SK-N-SH (cell line): ENCODE measurements at regions not wholly inside any gene's neighbourhood (a gene's known extent, or its start where the extent isn't known, plus 50 kb on each side); places are given as distances from the start of the nearest gene placed in this dataset.

Source experiments
- CTCF ChIA-PET: fragments of 300-600, 350-600 bp; formaldehyde crosslinking; extraction: SDS; loops from one replicate; lab custom pipeline; 2021; lab: Yijun Ruan, JAX
- POLR2A ChIA-PET: fragments of 350-600 bp; sonication (Branson Sonifier 250); formaldehyde crosslinking; extraction: SDS; loops from one replicate; lab custom pipeline; 2020; ENCODE audit warnings: antibody characterized with exemption, inconsistent platforms; lab: Yijun Ruan, JAX
- DNase-seq: peaks from one replicate; pipeline ENCODE4 v3.0.0; 2012
- H2AFZ ChIP-seq: fragments of 200-600 bp; sonication (generic); 2 replicates; pipeline ENCODE4 v1.8.1; 2016; ENCODE audit warnings: antibody characterized with exemption, mild to moderate bottlenecking, low read depth
- H3F3A ChIP-seq: fragments of 200-600 bp; sonication (generic); replicated peaks from 2 replicates; pipeline ENCODE3; 2016; ENCODE audit warnings: antibody characterized with exemption, mild to moderate bottlenecking; ENCODE audit not compliant: insufficient read depth
- H3K27ac ChIP-seq, 2 experiments: fragments of 200-500 bp in 1 of 2; fragments of 200-600 bp in 1 of 2; sonication (Bioruptor generic) in 1 of 2; sonication (generic), shearing (Covaris generic) in 1 of 2; 2 replicates each; pipeline versions ENCODE4 v1.5.1 to v1.6.1; 2014 to 2016; ENCODE audit warnings: low read depth in 2 of 2, inconsistent platforms in 1 of 2, low read length in 1 of 2, mild to moderate bottlenecking in 1 of 2, mixed read lengths in 1 of 2
- H3K27me3 ChIP-seq: fragments of 200-600 bp; sonication (generic), shearing (Covaris generic); 2 replicates; pipeline ENCODE4 v1.6.1; 2016; ENCODE audit warnings: mixed run types; ENCODE audit not compliant: insufficient read depth
- H3K36me3 ChIP-seq, 2 experiments: fragments of 200-500 bp in 1 of 2; fragments of 200-600 bp in 1 of 2; sonication (Bioruptor generic) in 1 of 2; sonication (generic) in 1 of 2; replicated peaks in 1 of 2; 2 replicates each; pipeline versions ENCODE3 to v1.5.1; 2014 to 2016; ENCODE audit warnings: low read length in 1 of 2, mild to moderate bottlenecking in 1 of 2; ENCODE audit not compliant: insufficient read depth in 2 of 2, control insufficient read depth in 1 of 2
- H3K4me1 ChIP-seq, 2 experiments: fragments of 200-500 bp in 1 of 2; fragments of 200-600 bp in 1 of 2; sonication (Bioruptor generic) in 1 of 2; sonication (generic), shearing (Covaris generic) in 1 of 2; 2 replicates each; pipeline versions ENCODE4 v1.5.1 to v1.6.1; 2014 to 2016; ENCODE audit warnings: low read depth in 1 of 2, low read length in 1 of 2, mixed run types in 1 of 2; ENCODE audit not compliant: insufficient read depth in 2 of 2, control insufficient read depth in 1 of 2
- H3K4me2 ChIP-seq: fragments of 200-600 bp; sonication (generic), shearing (Covaris generic); 2 replicates; pipeline ENCODE4 v1.6.1; 2017; ENCODE audit warnings: mixed run types
- H3K4me3 ChIP-seq, 2 experiments: fragments of 200-500 bp in 1 of 2; fragments of 200-600 bp in 1 of 2; sonication (Bioruptor generic) in 1 of 2; sonication (generic), shearing (Covaris generic) in 1 of 2; 2 replicates each; pipeline versions ENCODE4 v1.5.1 to v1.8.1; 2014 to 2016; ENCODE audit warnings: low read depth in 2 of 2, inconsistent platforms in 1 of 2, low read length in 1 of 2, mild to moderate bottlenecking in 1 of 2, mixed read lengths in 1 of 2, moderate library complexity in 1 of 2
- H3K79me2 ChIP-seq: fragments of 200-600 bp; sonication (generic); 2 replicates; pipeline ENCODE4 v1.8.1; 2017; ENCODE audit warnings: mild to moderate bottlenecking; ENCODE audit not compliant: insufficient read depth
- H3K9ac ChIP-seq: fragments of 200-600 bp; sonication (generic); 2 replicates; pipeline ENCODE4 v1.6.1; 2017; ENCODE audit warnings: mixed run types
- H3K9me2 ChIP-seq: fragments of 200-600 bp; sonication (generic); 2 replicates; pipeline ENCODE4 v1.6.1; 2017; ENCODE audit warnings: mixed run types
- H3K9me3 ChIP-seq: fragments of 200-600 bp; sonication (generic); 2 replicates; pipeline ENCODE4 v1.6.1; 2017; ENCODE audit warnings: mixed run types, mild to moderate bottlenecking, moderate library complexity
- H4K20me1 ChIP-seq: fragments of 200-600 bp; sonication (generic); 2 replicates; pipeline ENCODE4 v1.6.1; 2017; ENCODE audit warnings: mild to moderate bottlenecking, mixed run types; ENCODE audit not compliant: insufficient read depth
- CHD2 ChIP-seq: fragments of 150-350 bp; IDR thresholded peaks from 2 replicates; pipeline ENCODE4 v1.6.1; 2018; ENCODE audit warnings: low read length; ENCODE audit not compliant: partially characterized antibody
- CTCF ChIP-seq: fragments of 200-600 bp; sonication (generic); IDR thresholded peaks from 2 replicates; pipeline ENCODE4 v1.6.1; 2017; ENCODE audit warnings: antibody characterized with exemption, mild to moderate bottlenecking, moderate library complexity
- EP300 ChIP-seq, 2 experiments: IDR thresholded peaks; 2 replicates each; pipeline versions ENCODE4 v1.4.0 to v1.6.1; 2012; ENCODE audit warnings: borderline replicate concordance in 1 of 2, low read depth in 1 of 2, low read length in 1 of 2
- EZH2phosphoT487 ChIP-seq: fragments of 200-600 bp; sonication (generic); IDR thresholded peaks from 2 replicates; pipeline ENCODE4 v1.6.1; 2017; ENCODE audit warnings: low read depth, mixed run types, mild to moderate bottlenecking, antibody characterized with exemption, moderate library complexity, borderline replicate concordance
- FOXJ3 ChIP-seq: sonication (generic); formaldehyde crosslinking; IDR thresholded peaks from 2 replicates; pipeline ENCODE4 v1.5.1; 2020; ENCODE audit warnings: mild to moderate bottlenecking, missing genetic modification reagents
- JUND ChIP-seq: IDR thresholded peaks from 2 replicates; pipeline ENCODE4 v1.4.0; 2012
- NFIC ChIP-seq: IDR thresholded peaks from 2 replicates; pipeline ENCODE4 v1.4.0; 2012; ENCODE audit warnings: borderline replicate concordance
- PBX3 ChIP-seq: IDR thresholded peaks from 2 replicates; pipeline ENCODE4; 2012
- POLR2AphosphoS5 ChIP-seq: IDR thresholded peaks from 2 replicates; pipeline ENCODE4 v1.6.1; 2012; ENCODE audit warnings: low read depth, low read length
- RCOR1 ChIP-seq: fragments of 150-350 bp; IDR thresholded peaks from 2 replicates; pipeline ENCODE4 v1.6.1; 2017; ENCODE audit warnings: antibody characterized with exemption, low read length
- REST ChIP-seq: IDR thresholded peaks from 2 replicates; pipeline ENCODE4 v1.6.1; 2012; ENCODE audit warnings: mild to moderate bottlenecking, low read depth, low read length, moderate library complexity
- RFX5 ChIP-seq: IDR thresholded peaks from 2 replicates; pipeline ENCODE4 v1.6.1; 2012; ENCODE audit warnings: mild to moderate bottlenecking, improper control_type of control experiment, low read length
- RXRA ChIP-seq: IDR thresholded peaks from 2 replicates; pipeline ENCODE4 v1.4.0; 2012; ENCODE audit warnings: low read depth, mild to moderate bottlenecking, borderline replicate concordance
- SIN3A ChIP-seq: IDR thresholded peaks from 2 replicates; pipeline ENCODE4 v1.6.1; 2012; ENCODE audit warnings: low read depth, mild to moderate bottlenecking, low read length, moderate library complexity, borderline replicate concordance
- TAF1 ChIP-seq: IDR thresholded peaks from 2 replicates; pipeline ENCODE4 v1.6.1; 2012; ENCODE audit warnings: low read depth, mild to moderate bottlenecking, low read length, moderate library complexity, borderline replicate concordance
- TCF12 ChIP-seq: IDR thresholded peaks from 2 replicates; pipeline ENCODE4 v1.4.0; 2012
- ZBTB33 ChIP-seq: IDR thresholded peaks from 2 replicates; pipeline ENCODE4 v1.4.0; 2012; ENCODE audit warnings: low read depth, borderline replicate concordance
- WGBS: methylation state at CpG from one replicate; pipeline ENCODE4 v1.1.6; 2017; ENCODE audit warnings: low lambda C conversion rate; 5-methylcytosine and 5-hydroxymethylcytosine counted together

- TF ChIP-seq REST (no peak), FOXJ3 (CRISPR knock-in tag) (no peak), RCOR1 (no peak), ZBTB33 (no peak), TCF12 (no peak), TAF1 (no peak)
Measured at GRCh38 chr18:8980496-8980895, 122.0 kb upstream of the NDUFV2 start (continued).

- H2AFZ ChIP-seq: no peak overlapping the region
Measured at GRCh38 chr18:8980918-8981317, 121.6 kb upstream of the NDUFV2 start.

More at GRCh38 chr18:8980918-8981317, 121.6 kb upstream of the NDUFV2 start:
- Histone ChIP-seq H3K79me2 (no peaks in the 10 kb centered on the region), H3K9ac (no peak overlapping the region), H3K4me3 (no peak overlapping the region), H3K27ac (no peak overlapping the region), H3K4me2 (no peak overlapping the region), H4K20me1 (no peaks in the 10 kb centered on the region), H3K36me3 (no peaks in the 10 kb centered on the region), H3K27me3 (no peaks in the 10 kb centered on the region), H3K4me1 (peaks cover 0 to 4% of the 10 kb centered on the region in 2 experiments; a peak in 1 of 4 replicates), H3K9me3 (no peaks in the 10 kb centered on the region), H3F3A (peaks cover 7% of the 10 kb centered on the region), H3K9me2 (no peaks in the 10 kb centered on the region)
- TF ChIP-seq NFIC (no peak), POLR2AphosphoS5 (no peak), EP300 (IDR thresholded peaks at IDR 0.05; ENCODE audit: borderline replicate concordance in 1 of 2, low read depth in 1 of 2, low read length in 1 of 2) (no peak), REST (no peak), CTCF (no peak), SIN3A (no peak), TCF12 (no peak), PBX3 (no peak), RFX5 (no peak), CHD2 (no peak), EZH2phosphoT487 (no peak), JUND (no peak), RXRA (no peak)
- CTCF ChIA-PET: interaction anchor here (2.3 to 12.0 kb wide), 6 partner anchors 15 to 323 kb away, joined by 9 to 266 read pairs (median 24); no protein-coding TSS in a partner anchor
- no peak for DNase-seq
- POLR2A ChIA-PET: interaction anchor here (3.3 kb wide), 1 partner anchor 276 kb away, joined by 16 read pairs; the partner anchor contains the start of gene MTCL1
- 97% methylated on average over 6 of the region's 6 CpGs for WGBS
